ENCODE measurements at regions not wholly inside any gene's neighbourhood (a gene's known extent, or its start where the extent isn't known, plus 50 kb on each side); places are given as distances from the start of the nearest gene placed in this dataset.

- TF ChIP-seq ZHX1 (CRISPR knock-in tag; IDR thresholded peaks at IDR 0.05; ENCODE audit: low read depth) (no peak), ZNF12 (CRISPR knock-in tag; IDR thresholded peaks at IDR 0.05) (no peak), MNT (IDR thresholded peaks at IDR 0.05) (no peak), ZBTB39 (CRISPR knock-in tag; IDR thresholded peaks at IDR 0.05) (no peak), ZKSCAN5 (CRISPR knock-in tag; IDR thresholded peaks at IDR 0.05) (no peak), ZNF326 (CRISPR knock-in tag; IDR thresholded peaks at IDR 0.05; ENCODE audit: borderline replicate concordance) (no peak), BRCA1 (CRISPR knock-in tag; IDR thresholded peaks at IDR 0.05) (no peak), PAF1 (CRISPR knock-in tag; IDR thresholded peaks at IDR 0.05) (no peak), ZNF263 (CRISPR knock-in tag; IDR thresholded peaks at IDR 0.05) (no peak), ZNF275 (CRISPR knock-in tag; IDR thresholded peaks at IDR 0.05; ENCODE audit: borderline replicate concordance) (no peak), BORCS8-MEF2B (CRISPR knock-in tag; IDR thresholded peaks at IDR 0.05) (no peak), POLR2A (IDR thresholded peaks at IDR 0.05; ENCODE audit: insufficient read depth in 1 of 2, low read depth in 2 of 2, low read length in 2 of 2) (no peak), IRF1 (CRISPR knock-in tag; IDR thresholded peaks at IDR 0.05; ENCODE audit: low read depth) (no peak), TSC22D2 (CRISPR knock-in tag; IDR thresholded peaks at IDR 0.05; ENCODE audit: borderline replicate concordance) (no peak)
Measured at GRCh38 chr2:217055624-217056023, 195.8 kb upstream of the TNP1 start (continued).
